HL-60/S4 treated with retinoic acid at 250 ng/mL for 4 days and 3 days (cell line): ENCODE measurements at regions not wholly inside any gene's neighbourhood (a gene's known extent, or its start where the extent isn't known, plus 50 kb on each side); places are given as distances from the start of the nearest gene placed in this dataset.

Experiments used
- in situ Hi-C: fragments of 300-500 bp; cut with MboI; formaldehyde crosslinking; loops from 2 replicates; pipeline ENCODE4 v1.7.0; 2022; ENCODE audit warnings: low sequenced_read_pairs

DNA sequence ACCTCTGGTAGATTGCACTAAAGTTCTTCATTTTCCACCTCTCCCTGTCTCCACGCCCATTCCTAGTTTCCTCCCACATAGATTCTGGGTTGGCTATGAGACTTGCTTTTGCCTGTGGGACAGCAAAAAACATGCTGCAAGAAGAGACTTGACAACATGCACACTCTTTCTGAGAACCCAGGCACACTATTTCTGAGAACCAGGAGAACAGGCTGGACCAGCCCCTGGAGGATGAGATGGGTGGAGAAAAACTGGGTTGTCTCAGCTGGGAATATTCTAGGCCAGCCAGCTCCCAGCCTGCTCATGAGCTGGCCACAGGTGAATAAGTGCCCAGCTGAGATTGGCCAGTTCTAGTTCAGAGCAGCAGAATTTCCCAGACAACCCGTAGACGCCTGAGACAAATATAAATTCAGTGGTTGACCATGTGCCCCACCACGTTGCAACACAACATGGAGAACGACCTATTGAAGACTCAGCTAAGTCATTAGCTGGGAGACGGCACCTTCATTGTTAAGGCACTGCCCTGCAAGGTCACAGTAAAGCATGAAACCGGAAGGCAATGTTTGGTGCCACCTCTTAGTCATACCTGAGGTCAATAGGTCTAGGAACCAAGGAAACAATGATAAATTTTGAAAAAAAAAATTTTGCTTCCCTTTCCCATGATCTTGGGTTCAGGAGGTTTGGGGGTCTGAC, 92.7 kb upstream of the AKR1E2 start:
- in situ Hi-C loops: no loop called here

DNA sequence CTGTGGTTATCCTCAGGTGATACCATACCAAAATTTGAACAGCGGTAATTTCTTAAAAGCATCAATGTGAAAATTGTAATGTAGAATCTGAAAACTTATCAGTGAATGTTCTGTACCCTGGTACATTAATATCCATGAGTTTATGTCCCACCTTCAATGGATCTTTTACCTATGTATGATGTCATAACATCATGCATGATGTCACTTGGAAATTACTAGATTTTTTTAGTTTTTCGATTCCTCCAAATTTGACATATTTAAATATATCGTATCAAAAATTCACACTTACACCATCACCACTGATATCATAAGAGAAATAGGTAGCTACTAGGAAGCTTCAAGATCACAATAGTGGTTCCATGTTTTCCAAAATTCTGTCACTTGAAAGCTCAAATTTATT, 95.0 kb upstream of the AKR1E2 start:
- in situ Hi-C loops: no loop called here

DNA sequence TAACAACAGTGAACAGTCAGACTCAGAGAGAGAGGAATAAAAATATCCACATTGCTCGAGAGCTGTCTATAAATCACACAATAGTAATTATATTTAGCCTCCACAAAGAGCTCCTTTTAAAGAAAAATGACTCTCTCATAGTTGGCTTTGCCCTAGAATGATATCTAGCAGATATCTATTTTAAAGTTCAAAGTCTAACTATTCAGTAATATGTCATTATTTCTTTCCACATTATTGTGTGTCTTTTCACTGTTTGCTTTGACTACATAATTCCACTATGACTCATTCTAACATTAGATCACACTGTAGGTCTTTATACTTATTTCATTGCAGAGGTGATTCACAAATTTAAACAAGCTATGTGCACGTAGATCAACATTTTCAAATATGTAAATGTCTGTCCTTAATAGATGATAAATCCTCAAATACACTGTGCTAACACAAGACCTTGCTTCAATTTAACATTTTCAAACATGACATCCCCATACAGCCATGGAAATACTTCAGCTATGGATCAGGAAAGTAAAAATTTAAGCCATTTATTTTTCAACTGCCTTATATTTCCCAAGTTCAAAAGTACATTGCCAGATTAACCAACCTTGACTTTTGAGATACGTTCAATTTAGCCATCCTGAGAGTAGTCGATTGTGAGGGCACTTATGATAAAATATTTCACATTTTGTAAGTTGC, 99.9 kb upstream of the AKR1E2 start:
- in situ Hi-C loops: no loop called here

DNA sequence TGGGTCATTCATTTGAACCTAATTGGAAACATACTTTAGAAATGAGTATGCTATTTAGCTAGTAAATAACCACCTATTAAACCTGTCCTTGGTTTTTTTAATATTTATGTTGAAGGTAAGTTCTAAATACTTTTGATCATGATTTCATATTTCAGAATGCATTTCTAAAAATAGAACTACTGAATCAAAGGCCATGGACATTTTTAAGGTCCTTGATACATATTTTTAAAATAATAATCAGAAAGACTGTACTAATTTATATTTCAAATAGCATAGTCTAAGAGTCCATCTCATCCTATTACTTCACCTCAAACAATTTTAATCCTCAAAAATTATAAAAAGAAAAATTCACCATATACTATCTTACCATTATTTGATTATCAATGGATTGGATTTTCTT, 102.1 kb upstream of the AKR1E2 start:
- in situ Hi-C loops: no loop called here

- in situ Hi-C loops: no loop called here
These were observed 103.8 kb upstream of the AKR1E2 start for GRCh38 chr10:4721999-4722753.

DNA sequence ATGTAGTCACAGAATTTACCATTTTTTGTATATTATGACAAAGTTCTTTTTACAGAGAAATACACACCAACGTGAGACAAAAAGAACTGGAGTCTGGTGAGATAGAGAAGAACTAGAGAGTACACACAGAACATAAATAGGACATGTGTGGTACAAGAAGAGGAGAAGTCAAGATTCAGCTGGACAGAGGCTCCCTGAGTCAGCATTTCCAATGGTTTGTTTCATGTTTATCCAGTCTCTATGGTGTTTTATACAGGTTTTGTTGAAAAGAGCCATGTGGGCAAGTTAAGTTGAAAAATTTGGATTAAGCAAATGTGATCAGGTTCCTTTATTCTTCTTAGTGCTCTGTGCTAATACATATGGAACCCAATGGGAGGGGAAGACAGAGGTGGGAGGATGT, 105.5 kb upstream of the AKR1E2 start:
- in situ Hi-C loops: no loop called here

DNA sequence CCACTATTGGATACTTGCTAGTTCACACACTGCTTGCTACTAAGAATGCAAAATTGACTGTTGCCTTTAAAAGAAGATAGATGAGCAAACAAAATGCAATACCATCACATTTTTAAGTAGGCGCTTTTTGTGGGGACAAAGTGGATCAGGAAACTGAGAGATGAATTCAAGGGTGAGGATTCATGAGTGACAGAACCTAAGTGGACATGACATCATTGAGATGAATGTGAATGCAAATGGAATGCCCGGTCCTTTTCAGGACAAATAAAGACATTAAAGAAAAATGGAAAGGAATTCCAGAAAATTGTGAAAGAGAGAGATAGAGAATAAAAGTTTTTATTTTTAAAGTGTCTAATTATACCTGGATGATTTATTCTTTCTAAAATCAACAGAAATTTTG, 106.3 kb upstream of the AKR1E2 start:
- in situ Hi-C loops: no loop called here

- in situ Hi-C loops: no loop called here
These were observed 107.0 kb upstream of the AKR1E2 start for GRCh38 chr10:4719036-4719435.

- in situ Hi-C loops: no loop called here
These were observed 107.5 kb upstream of the AKR1E2 start for GRCh38 chr10:4718544-4718943.

DNA sequence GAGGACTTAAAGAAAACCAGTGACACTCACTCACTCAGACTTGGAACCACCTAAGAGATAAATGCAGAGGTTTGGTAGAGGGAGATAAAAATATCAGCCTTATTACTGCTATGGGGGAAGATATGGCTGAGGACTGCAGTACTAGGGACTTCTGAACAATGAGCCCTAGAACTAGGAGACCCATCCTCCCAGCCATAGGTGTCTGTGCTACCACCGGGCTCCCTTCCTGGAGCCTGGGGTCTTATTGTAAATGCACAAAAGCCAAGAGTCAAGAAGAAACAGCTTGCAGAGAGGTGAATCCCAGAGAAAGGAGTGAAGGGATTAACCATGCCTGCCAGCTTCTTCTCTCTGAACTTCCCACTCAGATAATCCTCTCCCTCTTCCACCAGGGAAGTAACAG, 108.3 kb upstream of the AKR1E2 start:
- in situ Hi-C loops: no loop called here

DNA sequence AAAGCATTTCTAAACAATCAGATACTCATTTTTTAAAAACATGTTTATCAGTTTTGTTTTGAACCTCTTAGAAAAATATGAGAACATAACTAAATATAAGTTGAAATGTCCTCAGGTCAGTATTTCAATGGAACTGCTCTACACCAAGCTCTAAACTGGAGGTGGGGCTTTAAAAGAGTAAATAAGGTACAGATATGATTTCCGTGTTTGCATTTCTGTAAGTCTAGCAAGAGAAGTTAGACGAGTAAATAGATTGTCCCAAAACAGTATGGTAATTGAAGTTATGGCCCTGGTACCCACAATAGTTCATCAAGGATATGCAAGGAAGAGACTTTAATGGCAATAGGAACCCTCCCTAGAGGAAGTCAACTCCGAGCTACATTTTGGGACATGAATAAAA, 115.1 kb upstream of the AKR1E2 start:
- in situ Hi-C loops: no loop called here

DNA sequence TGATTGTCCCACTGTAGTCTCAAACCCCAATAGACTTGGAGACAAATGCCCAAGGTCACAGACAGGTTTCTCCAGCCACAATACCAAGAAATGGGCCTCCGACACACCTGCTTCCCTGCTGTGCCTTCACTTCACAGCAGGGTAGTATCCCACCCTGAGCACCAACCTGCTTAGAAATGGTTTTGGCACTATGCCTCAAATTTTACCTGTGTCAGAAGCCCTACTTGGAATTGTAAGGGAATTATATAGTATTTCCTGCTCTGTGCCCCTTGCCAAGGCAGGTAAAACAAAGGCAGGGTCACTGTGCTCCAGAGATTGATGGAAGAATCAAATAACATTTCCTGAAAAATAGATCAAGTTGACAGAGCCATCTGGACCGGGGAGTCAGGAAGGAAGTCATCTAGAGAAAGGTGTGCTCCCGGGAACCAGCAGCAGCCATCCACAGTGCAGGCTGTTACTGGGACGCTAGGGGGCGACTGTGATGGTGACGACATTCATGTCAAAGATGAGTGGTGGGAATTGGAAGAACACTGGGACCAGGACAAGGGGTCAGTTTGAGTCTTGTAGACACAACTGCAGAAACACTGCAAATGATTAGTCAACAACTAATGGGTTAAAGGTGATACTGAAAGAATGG, 117.8 kb upstream of the AKR1E2 start:
- in situ Hi-C loops: no loop called here

- in situ Hi-C loops: no loop called here
These were observed 118.8 kb upstream of the AKR1E2 start for GRCh38 chr10:4707221-4707620.

GRCh38 chr10:4704034-4704545, 121.9 kb upstream of the AKR1E2 start:
- in situ Hi-C loops: no loop called here

DNA sequence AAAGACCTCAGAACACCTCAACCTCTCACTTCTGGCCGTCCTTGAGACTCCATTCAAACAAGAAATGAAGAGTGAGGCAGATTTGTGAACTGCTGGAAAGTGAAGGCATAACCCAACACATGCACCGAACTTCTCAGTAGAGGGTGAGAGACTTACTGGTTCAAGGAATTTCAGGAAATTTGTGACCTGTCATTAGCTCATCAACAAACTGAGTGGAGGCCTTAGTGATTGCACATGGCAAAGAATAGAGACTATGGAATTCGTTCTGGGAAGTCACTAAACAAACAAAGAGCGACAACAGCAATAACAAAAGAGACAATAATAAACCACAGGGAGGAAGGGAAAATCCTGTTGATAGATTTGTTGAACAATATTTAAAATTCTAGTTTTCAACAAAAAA, 125.0 kb upstream of the AKR1E2 start:
- in situ Hi-C loops: no loop called here

DNA sequence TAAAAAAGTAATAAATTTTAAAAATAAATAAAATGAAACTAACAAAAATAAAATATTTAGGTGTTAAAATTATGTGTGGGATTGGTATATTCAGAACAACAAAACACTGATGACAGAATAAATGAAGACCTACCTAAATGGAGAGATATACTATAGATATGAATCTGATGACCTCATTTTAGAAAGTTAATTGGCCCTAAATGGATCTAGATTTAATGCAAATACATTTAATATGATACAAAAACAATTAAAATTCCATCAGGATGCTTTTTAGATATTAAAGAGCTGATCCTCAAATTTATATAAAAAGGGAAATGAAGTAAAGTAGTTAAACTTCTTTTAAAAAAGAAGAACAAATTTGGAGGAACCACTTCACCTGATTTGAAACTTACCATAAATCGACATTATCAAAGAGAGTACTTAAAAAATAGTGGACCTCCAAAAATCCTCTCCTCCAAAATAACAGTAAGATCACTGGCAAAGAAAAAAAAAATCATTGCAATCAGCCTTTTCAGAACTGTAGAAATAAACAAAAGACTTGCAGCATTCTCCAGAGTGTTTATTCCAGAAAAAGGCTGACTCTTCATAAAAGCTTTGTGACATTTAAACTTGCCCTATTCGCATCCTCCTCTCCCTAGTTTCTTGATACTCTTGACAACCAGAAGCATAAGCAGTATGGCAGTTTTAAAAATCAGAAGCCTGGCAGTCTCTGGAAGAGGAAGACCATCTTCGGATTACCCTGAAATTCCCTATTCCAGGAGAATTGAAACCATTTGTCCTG, 125.9 kb upstream of the AKR1E2 start:
- in situ Hi-C loops: no loop called here

GRCh38 chr10:4698075-4698474, 127.9 kb upstream of the AKR1E2 start:
- in situ Hi-C loops: no loop called here

- in situ Hi-C loops: no loop called here
These were observed 129.8 kb upstream of the AKR1E2 start for GRCh38 chr10:4696186-4696585.

DNA sequence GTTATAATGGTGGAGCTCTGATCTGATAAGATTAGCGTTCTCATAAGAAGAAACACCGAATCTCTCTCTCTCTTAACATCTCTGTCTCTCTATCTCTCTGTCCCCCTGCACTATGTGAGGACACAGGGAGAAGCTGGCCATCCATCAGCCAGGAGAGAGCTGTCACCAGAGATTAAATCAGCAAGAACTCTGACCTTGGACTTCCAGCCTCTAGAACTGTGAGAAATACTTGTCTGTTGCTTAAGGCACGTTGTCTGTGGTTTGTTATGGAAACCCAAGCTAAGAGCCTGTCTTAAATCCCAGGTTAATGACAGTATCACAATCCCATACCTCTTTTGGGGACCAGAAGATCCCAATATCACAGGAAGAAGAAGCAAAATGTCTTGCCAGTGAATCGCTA, 132.0 kb upstream of the AKR1E2 start:
- in situ Hi-C loops: no loop called here

GRCh38 chr10:4692206-4692605, 133.8 kb upstream of the AKR1E2 start:
- in situ Hi-C loops: no loop called here

- in situ Hi-C loops: no loop called here
These were observed 134.2 kb upstream of the AKR1E2 start for GRCh38 chr10:4691776-4692175.
